ENCODE measurements at regions not wholly inside any gene's neighbourhood (a gene's known extent, or its start where the extent isn't known, plus 50 kb on each side); places are given as distances from the start of the nearest gene placed in this dataset.

- no peak overlapping the region for H2AK5ac ChIP-seq (ENCODE audit: low read length, severe bottlenecking)
- H2AFZ ChIP-seq (ENCODE audit: low read depth, low read length), result no peak overlapping the region
- 57% methylated on average over 2 of the region's 4 CpGs for WGBS
Measured at GRCh38 chr16:79411805-79412204, 188.7 kb downstream of the MAF start.

GRCh38 chr16:79411357-79411756, 189.2 kb downstream of the MAF start:
- Histone ChIP-seq H3K14ac (ENCODE audit: low read length in 2 of 2) (no peak overlapping the region), H3K4ac (ENCODE audit: low read depth in 1 of 2, low read length in 2 of 2) (no peak overlapping the region), H3K4me2 (ENCODE audit: low read length, poor library complexity, severe bottlenecking) (no peak overlapping the region), H3K4me1 (ENCODE audit: control insufficient read depth, insufficient read depth, low read depth, low read length) (no peaks in the 10 kb centered on the region), H3K27ac (ENCODE audit: low read length, poor library complexity, severe bottlenecking) (no peak overlapping the region), H4K8ac (ENCODE audit: low read length) (no peak overlapping the region), H3K79me1 (replicated peaks; ENCODE audit: low read length, poor library complexity, severe bottlenecking) (no peaks in the 10 kb centered on the region), H2BK12ac (ENCODE audit: low read length in 2 of 2) (no peak overlapping the region), H3K9ac (ENCODE audit: low read length) (no peak overlapping the region), H3K9me3 (ENCODE audit: control insufficient read depth, low read length) (peaks cover 7% of the 10 kb centered on the region), H2AFZ (ENCODE audit: low read depth, low read length) (no peak overlapping the region), H3K27me3 (ENCODE audit: control insufficient read depth in 1 of 2, insufficient read depth in 1 of 2, low read length in 2 of 2) (no peaks in the 10 kb centered on the region), H2BK5ac (ENCODE audit: low read depth, low read length, poor library complexity, severe bottlenecking) (no peak overlapping the region), H3K18ac (ENCODE audit: low read depth in 1 of 2, low read length in 2 of 2) (no peak overlapping the region), H3K4me3 (ENCODE audit: insufficient read depth in 1 of 2, low read depth in 1 of 2, low read length in 2 of 2) (no peak overlapping the region), H4K91ac (ENCODE audit: low read length) (no peak overlapping the region), H3K23ac (ENCODE audit: low read length in 2 of 2) (no peak overlapping the region), H2AK5ac (ENCODE audit: low read length, severe bottlenecking) (no peak overlapping the region), H2BK15ac (ENCODE audit: low read depth, poor library complexity, severe bottlenecking) (no peak overlapping the region), H3K36me3 (ENCODE audit: control insufficient read depth in 1 of 2, insufficient read depth in 2 of 2, low read depth in 1 of 2, low read length in 2 of 2) (no peaks in the 10 kb centered on the region), H2BK120ac (ENCODE audit: low read depth, low read length) (no peak overlapping the region)
- DNase-seq, result no peak

More at GRCh38 chr16:79411805-79412204, 188.7 kb downstream of the MAF start:
- no peak overlapping the region for H3K27ac ChIP-seq (ENCODE audit: low read length, poor library complexity, severe bottlenecking)
- no peak overlapping the region for H3K4ac ChIP-seq (ENCODE audit: low read depth in 1 of 2, low read length in 2 of 2)
- no peak overlapping the region for H3K9ac ChIP-seq (ENCODE audit: low read length)
- H2BK5ac ChIP-seq (ENCODE audit: low read depth, low read length, poor library complexity, severe bottlenecking), result no peak overlapping the region
- H3K36me3 ChIP-seq (ENCODE audit: control insufficient read depth in 1 of 2, insufficient read depth in 2 of 2, low read depth in 1 of 2, low read length in 2 of 2), result no peaks in the 10 kb centered on the region
- H3K4me2 ChIP-seq (ENCODE audit: low read length, poor library complexity, severe bottlenecking), result no peak overlapping the region
- H3K27me3 ChIP-seq (ENCODE audit: control insufficient read depth in 1 of 2, insufficient read depth in 1 of 2, low read length in 2 of 2), result no peaks in the 10 kb centered on the region
- H2BK120ac ChIP-seq (ENCODE audit: low read depth, low read length), result no peak overlapping the region
- no peak overlapping the region for H4K8ac ChIP-seq (ENCODE audit: low read length)
- no peak overlapping the region for H3K14ac ChIP-seq (ENCODE audit: low read length in 2 of 2)
- H3K4me1 ChIP-seq (ENCODE audit: control insufficient read depth, insufficient read depth, low read depth, low read length), result no peaks in the 10 kb centered on the region
- no peak overlapping the region for H2BK15ac ChIP-seq (ENCODE audit: low read depth, poor library complexity, severe bottlenecking)
- H3K18ac ChIP-seq (ENCODE audit: low read depth in 1 of 2, low read length in 2 of 2), result no peak overlapping the region
- no peaks in the 10 kb centered on the region for H3K79me1 ChIP-seq (replicated peaks; ENCODE audit: low read length, poor library complexity, severe bottlenecking)
- peaks cover 3% of the 10 kb centered on the region for H3K9me3 ChIP-seq (ENCODE audit: control insufficient read depth, low read length)
- H4K91ac ChIP-seq (ENCODE audit: low read length), result no peak overlapping the region
- no peak for DNase-seq
- H2BK12ac ChIP-seq (ENCODE audit: low read length in 2 of 2), result no peak overlapping the region
- no peak overlapping the region for H3K23ac ChIP-seq (ENCODE audit: low read length in 2 of 2)
- no peak overlapping the region for H3K4me3 ChIP-seq (ENCODE audit: insufficient read depth in 1 of 2, low read depth in 1 of 2, low read length in 2 of 2)

- Histone ChIP-seq H3K36me3 (ENCODE audit: control insufficient read depth in 1 of 2, insufficient read depth in 2 of 2, low read depth in 1 of 2, low read length in 2 of 2) (no peaks in the 10 kb centered on the region), H4K91ac (ENCODE audit: low read length) (no peak overlapping the region), H3K23ac (ENCODE audit: low read length in 2 of 2) (no peak overlapping the region), H3K27me3 (ENCODE audit: control insufficient read depth in 1 of 2, insufficient read depth in 1 of 2, low read length in 2 of 2) (no peaks in the 10 kb centered on the region), H2AFZ (ENCODE audit: low read depth, low read length) (no peak overlapping the region), H4K8ac (ENCODE audit: low read length) (no peak overlapping the region), H3K14ac (ENCODE audit: low read length in 2 of 2) (no peak overlapping the region), H2BK120ac (ENCODE audit: low read depth, low read length) (no peak overlapping the region), H3K9me3 (ENCODE audit: control insufficient read depth, low read length) (peaks cover 12% of the 10 kb centered on the region), H3K27ac (ENCODE audit: low read length, poor library complexity, severe bottlenecking) (no peak overlapping the region), H3K9ac (ENCODE audit: low read length) (no peak overlapping the region), H2BK15ac (ENCODE audit: low read depth, poor library complexity, severe bottlenecking) (no peak overlapping the region), H2BK5ac (ENCODE audit: low read depth, low read length, poor library complexity, severe bottlenecking) (no peak overlapping the region), H2AK5ac (ENCODE audit: low read length, severe bottlenecking) (no peak overlapping the region), H2BK12ac (ENCODE audit: low read length in 2 of 2) (no peak overlapping the region), H3K4me2 (ENCODE audit: low read length, poor library complexity, severe bottlenecking) (no peak overlapping the region), H3K79me1 (replicated peaks; ENCODE audit: low read length, poor library complexity, severe bottlenecking) (no peaks in the 10 kb centered on the region), H3K4me1 (ENCODE audit: control insufficient read depth, insufficient read depth, low read depth, low read length) (no peaks in the 10 kb centered on the region), H3K18ac (ENCODE audit: low read depth in 1 of 2, low read length in 2 of 2) (no peak overlapping the region), H3K4me3 (ENCODE audit: insufficient read depth in 1 of 2, low read depth in 1 of 2, low read length in 2 of 2) (no peak overlapping the region), H3K4ac (ENCODE audit: low read depth in 1 of 2, low read length in 2 of 2) (no peak overlapping the region)
- DNase-seq, result no peak
- WGBS, result 91% methylated on average over 9 of the region's 9 CpGs
Measured at GRCh38 chr16:79409978-79410377, 190.6 kb downstream of the MAF start.

- Histone ChIP-seq H2BK120ac (ENCODE audit: low read depth, low read length) (no peak overlapping the region), H3K14ac (ENCODE audit: low read length in 2 of 2) (no peak overlapping the region), H3K4me2 (ENCODE audit: low read length, poor library complexity, severe bottlenecking) (no peak overlapping the region), H4K8ac (ENCODE audit: low read length) (no peak overlapping the region), H3K4ac (ENCODE audit: low read depth in 1 of 2, low read length in 2 of 2) (no peak overlapping the region), H3K27ac (ENCODE audit: low read length, poor library complexity, severe bottlenecking) (no peak overlapping the region), H3K36me3 (ENCODE audit: control insufficient read depth in 1 of 2, insufficient read depth in 2 of 2, low read depth in 1 of 2, low read length in 2 of 2) (no peaks in the 10 kb centered on the region), H2BK15ac (ENCODE audit: low read depth, poor library complexity, severe bottlenecking) (no peak overlapping the region), H3K4me3 (ENCODE audit: insufficient read depth in 1 of 2, low read depth in 1 of 2, low read length in 2 of 2) (no peak overlapping the region), H3K9ac (ENCODE audit: low read length) (no peak overlapping the region), H3K9me3 (ENCODE audit: control insufficient read depth, low read length) (peaks cover 12% of the 10 kb centered on the region), H2BK5ac (ENCODE audit: low read depth, low read length, poor library complexity, severe bottlenecking) (no peak overlapping the region), H4K91ac (ENCODE audit: low read length) (no peak overlapping the region), H3K23ac (ENCODE audit: low read length in 2 of 2) (no peak overlapping the region), H2BK12ac (ENCODE audit: low read length in 2 of 2) (no peak overlapping the region), H3K79me1 (replicated peaks; ENCODE audit: low read length, poor library complexity, severe bottlenecking) (no peaks in the 10 kb centered on the region), H2AFZ (ENCODE audit: low read depth, low read length) (no peak overlapping the region), H3K27me3 (ENCODE audit: control insufficient read depth in 1 of 2, insufficient read depth in 1 of 2, low read length in 2 of 2) (no peaks in the 10 kb centered on the region), H3K18ac (ENCODE audit: low read depth in 1 of 2, low read length in 2 of 2) (no peak overlapping the region), H3K4me1 (ENCODE audit: control insufficient read depth, insufficient read depth, low read depth, low read length) (no peaks in the 10 kb centered on the region), H2AK5ac (ENCODE audit: low read length, severe bottlenecking) (no peak overlapping the region)
- no peak for DNase-seq
- WGBS, result 91% methylated on average over 6 of the region's 6 CpGs
Measured at GRCh38 chr16:79408355-79408754, 192.2 kb downstream of the MAF start.
